Retinal pigment epithelial cell (primary cell): ENCODE measurements at regions not wholly inside any gene's neighbourhood (a gene's known extent, or its start where the extent isn't known, plus 50 kb on each side); places are given as distances from the start of the nearest gene placed in this dataset.

Experiments
- DNase-seq: peaks from one replicate; pipeline ENCODE4 v3.0.0-alpha.2; 2010; ENCODE audit warnings: low read depth
- H3K4me3 ChIP-seq: 2 replicates; pipeline ENCODE4 v1.5.1; 2011; ENCODE audit warnings: mild to moderate bottlenecking, low read length, control low read depth, moderate library complexity
- CTCF ChIP-seq: conservative IDR thresholded peaks from 2 replicates; pipeline ENCODE4 v1.5.1; 2011; ENCODE audit warnings: low read depth, low read length, control low read depth, inconsistent platforms

GRCh38 chr20:53872561-53873229 lies 197.7 kb downstream of the BCAS1 start:
- TF ChIP-seq CTCF = no peak
- DNase-seq = no peak
- no peak overlapping the region for H3K4me3 ChIP-seq

GRCh38 chr20:53872081-53872541 lies 198.3 kb downstream of the BCAS1 start:
- no peak for TF ChIP-seq CTCF
- peak; percentile 43 for DNase-seq
- no peak overlapping the region for H3K4me3 ChIP-seq

GRCh38 chr20:53871541-53871940 lies 198.9 kb downstream of the BCAS1 start:
- TF ChIP-seq CTCF = no peak
- H3K4me3 ChIP-seq = no peak overlapping the region
- DNase-seq = no peak

- TF ChIP-seq CTCF = no peak
- no peak for DNase-seq
- H3K4me3 ChIP-seq = no peak overlapping the region
These were observed 199.7 kb downstream of the BCAS1 start for GRCh38 chr20:53870426-53871315.

- no peak overlapping the region for H3K4me3 ChIP-seq
- TF ChIP-seq CTCF = peak; percentile 97
- peak; percentile 56 for DNase-seq
These were observed 200.7 kb downstream of the BCAS1 start for GRCh38 chr20:53869466-53870258.

- DNase-seq = no peak
- no peak overlapping the region for H3K4me3 ChIP-seq
- no peak for TF ChIP-seq CTCF
These were observed 202.5 kb downstream of the BCAS1 start for GRCh38 chr20:53867741-53868351.
